ENCODE measurements at regions not wholly inside any gene's neighbourhood (a gene's known extent, or its start where the extent isn't known, plus 50 kb on each side); places are given as distances from the start of the nearest gene placed in this dataset.
A peak's percentile ranks its signal among the peaks of the same experiment; 100 is the strongest.

DNA sequence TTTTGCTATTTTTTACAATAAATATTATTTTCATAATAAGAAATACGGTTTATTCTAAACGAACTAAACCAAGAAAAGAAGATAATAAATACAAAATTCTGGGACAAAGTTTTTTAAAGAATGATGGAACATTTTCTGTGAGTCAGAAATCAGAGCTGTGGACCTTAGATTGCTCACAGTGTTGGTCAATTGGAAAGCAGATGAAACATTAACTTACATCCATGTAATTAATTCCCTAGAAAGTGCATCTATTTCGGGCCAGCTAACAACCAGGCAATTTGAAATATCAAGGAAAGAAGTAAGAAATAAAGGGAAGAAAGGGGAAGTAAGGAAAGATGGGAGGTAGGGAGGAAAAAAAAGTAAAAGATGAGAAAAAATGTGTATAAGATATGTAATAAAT is 1569.8 kb upstream of the TENM4 start:
- 72% methylated on average over 2 of the region's 3 CpGs for WGBS, 2 donors
- H3K27ac ChIP-seq: no peak overlapping the region
- no peak overlapping the region for H3K4me3 ChIP-seq
- H3K9me3 ChIP-seq: no peaks in the 10 kb centered on the region
- H3K4me1 ChIP-seq: peaks cover 0 to 6% (median 0%) of the 10 kb centered on the region in 3 donors
- TF ChIP-seq, protein P1, sequence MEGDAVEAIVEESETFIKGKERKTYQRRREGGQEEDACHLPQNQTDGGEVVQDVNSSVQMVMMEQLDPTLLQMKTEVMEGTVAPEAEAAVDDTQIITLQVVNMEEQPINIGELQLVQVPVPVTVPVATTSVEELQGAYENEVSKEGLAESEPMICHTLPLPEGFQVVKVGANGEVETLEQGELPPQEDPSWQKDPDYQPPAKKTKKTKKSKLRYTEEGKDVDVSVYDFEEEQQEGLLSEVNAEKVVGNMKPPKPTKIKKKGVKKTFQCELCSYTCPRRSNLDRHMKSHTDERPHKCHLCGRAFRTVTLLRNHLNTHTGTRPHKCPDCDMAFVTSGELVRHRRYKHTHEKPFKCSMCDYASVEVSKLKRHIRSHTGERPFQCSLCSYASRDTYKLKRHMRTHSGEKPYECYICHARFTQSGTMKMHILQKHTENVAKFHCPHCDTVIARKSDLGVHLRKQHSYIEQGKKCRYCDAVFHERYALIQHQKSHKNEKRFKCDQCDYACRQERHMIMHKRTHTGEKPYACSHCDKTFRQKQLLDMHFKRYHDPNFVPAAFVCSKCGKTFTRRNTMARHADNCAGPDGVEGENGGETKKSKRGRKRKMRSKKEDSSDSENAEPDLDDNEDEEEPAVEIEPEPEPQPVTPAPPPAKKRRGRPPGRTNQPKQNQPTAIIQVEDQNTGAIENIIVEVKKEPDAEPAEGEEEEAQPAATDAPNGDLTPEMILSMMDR (IDR thresholded peaks at IDR 0.05): no peak
- no peak for TF ChIP-seq POLR2A (IDR thresholded peaks at IDR 0.05)
- intact Hi-C loops (cut with DNase I): no loop called here
- no peaks in the 10 kb centered on the region for H3K36me3 ChIP-seq
- DNase-seq: no peak
- H3K27me3 ChIP-seq: no peaks in the 10 kb centered on the region

DNA sequence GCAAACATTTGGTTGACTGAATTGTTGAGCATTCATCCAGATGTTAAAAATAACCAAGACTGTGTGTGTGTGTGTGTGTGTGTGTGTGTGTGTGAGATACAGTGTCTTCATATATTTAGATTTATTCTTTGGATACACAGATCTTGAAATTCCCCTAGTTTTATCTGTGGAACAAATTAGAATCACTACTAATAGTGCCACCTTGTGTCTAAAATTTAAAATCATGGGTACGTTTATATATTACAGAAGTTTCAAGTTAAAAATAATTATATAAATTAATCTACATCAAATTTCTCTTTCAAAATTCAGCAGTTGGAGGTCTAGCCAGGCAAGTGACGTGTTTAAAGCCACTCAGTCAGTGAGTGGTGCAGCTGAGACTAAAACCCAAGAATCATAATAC is 1566.2 kb upstream of the TENM4 start:
- TF ChIP-seq, protein P1 (IDR thresholded peaks at IDR 0.05): peak in 2 of 6 experiments; percentile 14 to 28
- TF ChIP-seq POLR2A (IDR thresholded peaks at IDR 0.05): no peak
- Histone ChIP-seq H3K36me3 (no peaks in the 10 kb centered on the region), H3K9me3 (no peaks in the 10 kb centered on the region), H3K27ac (no peak overlapping the region), H3K27me3 (no peaks in the 10 kb centered on the region), H3K4me3 (no peak overlapping the region), H3K4me1 (peaks cover 0 to 13% (median 0%) of the 10 kb centered on the region in 3 donors)
- no peak for DNase-seq
- 8 to 13% methylated on average over 2 of the region's 2 CpGs for WGBS, 2 donors
- intact Hi-C loops (cut with DNase I): no loop called here

DNA sequence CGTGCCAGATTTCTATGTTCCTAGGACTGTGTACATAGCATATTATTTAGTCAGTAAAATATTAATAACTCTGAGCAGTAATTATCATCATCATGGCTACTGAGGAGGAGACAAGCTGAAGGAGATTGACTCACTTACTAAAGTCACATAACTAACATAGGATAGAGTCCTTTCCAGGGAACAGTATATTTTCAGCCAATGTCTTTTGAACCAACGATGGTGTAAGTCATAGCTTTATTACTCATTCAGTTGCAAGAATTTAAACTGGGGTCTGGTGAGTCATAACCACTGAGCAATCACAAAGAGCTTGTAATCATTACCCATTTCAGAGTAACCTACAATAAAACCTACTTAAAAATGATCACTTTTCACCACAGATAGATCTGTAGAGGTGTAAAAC is 1564.8 kb upstream of the TENM4 start:
- TF ChIP-seq, protein P1 (IDR thresholded peaks at IDR 0.05): no peak
- no peak for TF ChIP-seq POLR2A (IDR thresholded peaks at IDR 0.05)
- no peak overlapping the region for H3K27ac ChIP-seq
- 9 to 39% methylated on average over 2 of the region's 2 CpGs for WGBS, 2 donors
- intact Hi-C loops (cut with DNase I): no loop called here
- H3K4me3 ChIP-seq: no peak overlapping the region
- no peaks in the 10 kb centered on the region for H3K9me3 ChIP-seq
- DNase-seq: no peak
- H3K27me3 ChIP-seq: no peaks in the 10 kb centered on the region
- H3K4me1 ChIP-seq: peaks cover 0 to 13% (median 0%) of the 10 kb centered on the region in 3 donors
- no peaks in the 10 kb centered on the region for H3K36me3 ChIP-seq

DNA sequence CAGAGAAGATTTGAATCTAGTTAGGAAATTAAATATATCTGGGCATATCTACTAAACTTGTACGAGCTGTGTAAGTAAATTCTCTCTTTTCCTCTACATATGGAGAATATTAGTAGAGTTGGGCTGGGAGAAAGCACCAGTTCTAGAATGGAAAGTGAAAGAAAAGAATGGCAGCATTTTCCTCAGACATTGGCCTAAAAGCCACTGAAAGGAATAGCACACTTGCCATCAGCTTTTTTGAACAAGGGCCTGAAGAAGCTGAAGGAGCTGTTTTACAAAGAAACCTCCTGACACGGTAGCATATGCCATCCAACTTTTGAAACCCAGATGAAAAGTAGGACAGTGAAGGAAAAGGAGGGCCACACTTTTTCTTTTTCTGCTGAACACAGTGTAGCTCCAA is 1563.7 kb upstream of the TENM4 start:
- intact Hi-C loops (cut with DNase I): no loop called here
- H3K4me3 ChIP-seq: no peak overlapping the region
- WGBS, 2 donors: 71 to 73% methylated on average over 2 of the region's 2 CpGs
- H3K9me3 ChIP-seq: no peaks in the 10 kb centered on the region
- H3K27me3 ChIP-seq: no peaks in the 10 kb centered on the region
- H3K36me3 ChIP-seq: no peaks in the 10 kb centered on the region
- no peak overlapping the region for H3K27ac ChIP-seq
- no peak for TF ChIP-seq POLR2A (IDR thresholded peaks at IDR 0.05)
- TF ChIP-seq, protein P1 (IDR thresholded peaks at IDR 0.05): no peak
- no peak for DNase-seq
- peaks cover 0 to 13% (median 0%) of the 10 kb centered on the region in 3 donors for H3K4me1 ChIP-seq

DNA sequence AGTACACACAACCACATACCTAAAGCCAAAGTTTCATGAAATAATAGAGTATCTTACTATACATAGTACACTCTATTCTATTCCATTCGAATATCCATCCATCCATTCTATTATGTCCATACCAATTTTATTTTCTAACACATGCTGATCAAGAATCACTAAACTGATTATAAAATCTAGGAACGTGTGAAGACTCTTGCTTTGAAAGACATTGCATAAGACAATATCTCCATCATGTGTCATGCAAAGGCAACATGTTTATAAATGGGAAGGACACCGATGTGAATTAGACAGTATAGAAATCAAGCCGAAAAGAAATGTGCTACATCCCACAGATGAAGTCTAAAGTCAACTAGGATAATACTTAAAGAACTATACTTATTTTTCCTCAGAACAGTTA is 1561.5 kb upstream of the TENM4 start:
- H3K4me3 ChIP-seq: no peak overlapping the region
- 62 to 77% methylated on average over 4 of the region's 4 CpGs for WGBS, 2 donors
- no peaks in the 10 kb centered on the region for H3K27me3 ChIP-seq
- H3K4me1 ChIP-seq: peaks cover 0 to 13% (median 0%) of the 10 kb centered on the region in 3 donors
- TF ChIP-seq POLR2A (IDR thresholded peaks at IDR 0.05): no peak
- TF ChIP-seq, protein P1 (IDR thresholded peaks at IDR 0.05): no peak
- no peak overlapping the region for H3K27ac ChIP-seq
- no peak for DNase-seq
- intact Hi-C loops (cut with DNase I): no loop called here
- no peaks in the 10 kb centered on the region for H3K36me3 ChIP-seq
- no peaks in the 10 kb centered on the region for H3K9me3 ChIP-seq
